GM18868 (cell line): ENCODE measurements at regions not wholly inside any gene's neighbourhood (a gene's known extent, or its start where the extent isn't known, plus 50 kb on each side); places are given as distances from the start of the nearest gene placed in this dataset.
"Not testable (repeated sequence)": the region's sequence is repeated elsewhere in the genome, so short reads cannot be mapped to it uniquely, and the experiment has no call there.

Source experiments
- ATAC-seq: cut with Tn5 transposase; IDR thresholded peaks from one replicate; pipeline ENCODE4 v1.9.1; 2021; ENCODE audit warnings: mild to moderate bottlenecking, moderate library complexity; ENCODE audit not compliant: unreplicated experiment

DNA sequence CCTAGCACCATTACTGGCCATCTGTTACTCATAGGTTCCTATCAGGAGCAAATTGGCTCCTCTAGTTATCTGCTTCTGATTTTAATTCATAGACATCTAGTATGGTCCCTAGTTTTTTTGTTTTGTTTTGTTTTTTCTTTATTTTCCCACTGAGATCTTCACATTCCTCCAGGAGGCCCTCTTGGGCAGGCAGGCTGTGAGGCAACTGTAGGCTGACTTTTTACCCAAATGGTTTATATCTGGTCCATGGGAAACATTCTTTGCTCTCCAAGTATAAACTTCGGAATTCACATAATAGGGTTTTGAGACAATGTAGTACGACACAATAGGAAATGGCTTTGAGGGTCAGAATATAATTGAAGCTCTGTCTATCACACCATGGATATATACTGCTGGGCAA is 250.9 kb upstream of the DAB2 start:
- no peak for ATAC-seq

DNA sequence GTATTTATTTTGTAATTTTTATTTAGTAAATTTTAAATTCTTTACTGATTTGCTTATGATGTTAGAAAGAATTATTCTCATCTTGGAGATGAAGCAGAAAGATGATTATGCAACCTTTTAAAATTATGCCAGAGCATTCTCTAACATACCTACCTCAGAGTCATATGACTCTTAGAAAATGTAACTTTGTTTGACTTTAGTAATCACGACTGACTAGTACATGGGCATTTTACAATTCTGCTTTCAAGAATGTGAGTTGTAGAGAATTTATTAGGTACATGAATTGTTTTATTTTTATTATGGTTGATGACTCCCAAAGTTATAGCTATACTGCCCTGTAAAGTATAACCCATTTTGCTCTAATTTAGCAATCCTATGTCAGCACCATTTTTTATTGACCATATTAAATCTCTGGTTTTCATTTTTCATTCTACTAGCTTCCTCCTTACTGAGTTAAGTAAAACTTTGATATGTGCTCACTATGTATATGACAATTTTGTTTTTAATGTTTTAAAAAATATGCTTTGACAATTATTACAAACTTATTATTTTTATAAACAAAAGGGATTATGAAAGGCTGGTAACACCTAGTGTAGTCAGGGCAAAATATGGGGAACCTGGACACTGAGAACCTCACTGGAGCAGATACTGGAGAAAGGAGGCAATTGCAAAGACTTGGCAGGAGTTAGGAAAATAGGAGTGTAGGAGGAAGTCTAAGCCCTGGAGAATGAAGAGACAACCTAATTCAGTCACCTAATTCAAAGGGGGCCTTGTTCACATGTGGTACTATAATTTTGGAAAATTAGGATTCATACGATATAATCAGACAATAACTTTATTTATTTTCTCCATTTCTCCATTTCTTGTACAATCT is 249.7 kb upstream of the DAB2 start:
- no peak for ATAC-seq

DNA sequence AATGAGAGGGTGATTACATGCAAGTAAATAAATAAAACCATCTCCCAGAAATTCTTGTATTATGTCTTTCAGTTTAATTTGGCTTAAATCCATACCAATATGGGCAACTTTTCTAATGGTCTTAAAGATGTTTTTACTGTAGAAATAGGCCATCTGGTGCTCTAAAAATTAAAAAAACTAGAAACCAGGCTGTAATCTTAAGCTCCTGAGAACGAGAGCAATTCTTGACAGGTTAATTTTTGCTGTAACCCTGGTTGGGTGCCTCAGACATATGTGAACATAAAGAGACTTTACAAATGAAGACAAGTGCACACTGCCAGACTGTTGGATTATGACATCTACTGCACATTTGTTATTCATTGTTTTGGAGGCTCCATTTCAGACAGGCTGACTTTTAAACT is 246.8 kb upstream of the DAB2 start:
- no peak for ATAC-seq

GRCh38 chr5:39670955-39671354 is 246.2 kb upstream of the DAB2 start:
- no peak for ATAC-seq

DNA sequence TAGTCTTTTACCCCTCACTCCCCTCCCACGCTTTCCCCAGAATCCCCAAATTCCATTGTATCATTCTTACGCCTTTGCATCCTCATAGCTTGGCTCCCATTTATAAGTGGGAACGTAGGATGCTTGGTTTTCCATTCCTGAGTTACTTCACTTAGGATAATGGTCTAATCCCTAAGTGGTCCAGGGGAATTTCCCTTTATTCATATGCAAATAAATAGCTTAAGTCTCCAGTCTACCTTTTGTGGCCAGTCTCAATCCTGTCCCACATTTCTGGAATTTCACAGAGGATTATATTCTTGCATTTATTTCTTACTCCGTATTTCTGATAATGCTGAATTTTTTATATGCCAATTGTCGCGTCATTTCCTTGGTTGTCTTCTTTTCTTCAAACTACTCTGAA is 245.6 kb upstream of the DAB2 start:
- no peak for ATAC-seq

- ATAC-seq, result no peak
Measured at GRCh38 chr5:39668980-39669379, 244.2 kb upstream of the DAB2 start.

DNA sequence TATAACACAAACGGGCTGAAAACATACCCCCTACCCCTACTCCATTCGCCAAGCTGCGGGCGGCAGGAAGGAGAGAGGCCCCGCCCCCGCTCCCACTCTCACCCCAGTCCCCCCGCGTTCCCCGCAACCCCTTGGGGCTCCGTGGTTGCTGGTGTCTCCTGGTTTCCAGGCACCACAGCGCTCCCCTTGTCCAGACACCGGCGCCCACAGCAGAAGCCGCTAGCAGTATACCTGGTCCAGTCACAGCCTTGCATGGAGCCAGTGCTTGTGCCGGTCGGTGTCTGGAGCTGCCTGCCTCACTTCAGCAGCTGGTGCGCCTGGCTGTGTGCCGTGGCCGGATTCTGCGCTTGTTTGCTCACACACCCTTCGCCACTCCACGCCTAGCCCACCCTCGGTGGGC is 240.5 kb upstream of the DAB2 start:
- ATAC-seq, result no peak

DNA sequence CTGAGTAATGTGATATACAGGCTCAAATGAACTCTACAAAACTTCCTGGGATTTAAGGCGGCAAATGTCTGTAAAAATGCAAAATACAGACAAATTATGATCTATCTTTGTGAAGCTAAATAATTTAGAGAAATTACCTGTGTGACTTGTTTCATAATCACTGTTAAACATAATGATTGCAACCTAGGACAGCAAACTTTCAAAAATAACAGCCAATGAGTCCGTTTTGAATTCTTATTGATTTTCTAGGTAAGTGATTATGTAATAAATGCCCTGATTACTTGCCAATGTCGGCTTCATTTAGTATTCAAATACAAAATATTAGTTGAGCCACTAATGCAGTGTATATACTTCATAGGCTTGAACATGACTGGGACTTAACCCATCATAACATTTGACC is 238.2 kb upstream of the DAB2 start:
- no peak for ATAC-seq

GRCh38 chr5:39661026-39661779 is 236.4 kb upstream of the DAB2 start:
- ATAC-seq, result peak; percentile 40

DNA sequence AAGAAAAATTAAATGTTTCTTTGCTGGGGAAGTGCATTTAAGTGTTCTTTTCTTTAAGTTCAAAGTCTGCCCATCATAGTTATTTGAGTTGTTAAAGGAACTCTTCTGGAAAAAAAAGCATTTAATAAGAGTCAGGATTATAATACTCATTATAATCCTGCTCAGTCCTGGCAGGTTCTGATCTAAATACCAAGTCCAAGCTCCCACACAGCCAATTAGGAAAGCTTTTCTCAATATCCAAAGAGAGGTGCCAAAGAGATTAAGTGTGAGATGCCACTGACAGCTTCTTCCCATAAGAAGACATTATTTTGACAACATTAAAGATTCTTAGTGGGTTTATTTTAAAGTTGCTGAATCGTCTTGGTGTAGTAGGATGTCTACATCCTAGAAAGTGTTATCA is 235.2 kb upstream of the DAB2 start:
- ATAC-seq, result no peak

DNA sequence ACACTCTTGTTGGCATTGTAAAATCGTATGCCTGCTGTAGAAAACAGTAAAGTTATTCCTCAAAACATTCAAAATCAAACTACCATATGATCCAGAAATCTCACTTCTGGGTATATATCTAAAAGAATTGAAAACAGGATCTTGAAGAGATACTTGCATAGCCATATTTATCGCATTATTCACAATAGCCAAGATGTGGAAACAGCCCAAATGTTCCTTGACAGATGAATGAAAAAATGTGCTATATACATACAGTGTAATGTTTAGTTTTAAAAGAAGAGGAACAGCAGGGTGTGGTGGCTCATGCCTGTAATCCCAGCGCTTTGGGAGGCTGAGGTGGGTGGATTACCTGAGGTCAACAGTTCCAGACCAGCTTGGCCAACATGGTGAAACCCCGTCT is 234.1 kb upstream of the DAB2 start:
- no peak for ATAC-seq

GRCh38 chr5:39657943-39658342 is 233.2 kb upstream of the DAB2 start:
- no peak for ATAC-seq

GRCh38 chr5:39656600-39656999 is 231.8 kb upstream of the DAB2 start:
- no peak for ATAC-seq

GRCh38 chr5:39654715-39655114 is 229.9 kb upstream of the DAB2 start:
- ATAC-seq, result no peak

DNA sequence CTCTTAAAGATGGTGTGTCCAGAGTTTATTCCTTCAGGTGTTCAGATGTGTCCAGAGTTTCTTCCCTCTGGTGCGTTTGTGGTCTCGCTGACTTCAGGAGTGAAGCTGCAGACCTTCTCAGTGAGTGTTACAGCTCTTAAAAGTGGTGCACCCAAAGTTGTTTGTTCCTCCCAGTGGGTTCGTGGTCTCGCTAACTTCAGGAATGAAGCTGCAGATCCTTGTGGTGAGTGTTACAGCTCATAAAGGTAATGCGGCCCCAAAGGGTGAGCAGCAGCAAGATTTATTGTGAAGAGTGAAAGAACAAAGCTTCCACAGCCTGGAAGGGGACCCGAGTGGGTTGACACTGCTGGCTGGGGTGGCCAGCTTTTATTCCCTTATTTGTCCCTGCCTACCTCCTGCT is 227.7 kb upstream of the DAB2 start:
- ATAC-seq, result not testable (repeated sequence)

DNA sequence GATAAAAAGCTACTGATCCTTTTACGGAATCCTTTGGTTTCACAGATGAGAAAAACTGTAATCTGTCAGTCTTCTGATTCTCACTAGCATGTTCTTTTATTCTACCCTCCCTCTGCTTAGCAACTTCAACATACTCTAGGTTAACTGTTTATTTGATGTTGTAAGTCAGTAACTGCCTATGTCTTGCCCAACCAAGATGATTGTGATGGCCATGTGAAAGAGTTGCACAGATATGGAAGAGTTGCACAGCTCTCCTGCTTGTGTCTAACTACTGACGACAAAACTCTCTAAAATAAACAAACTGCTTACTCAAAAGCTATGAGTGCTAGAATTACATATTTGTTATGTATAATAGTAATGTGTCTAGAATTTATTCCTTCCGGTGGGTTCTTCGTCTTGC is 227.3 kb upstream of the DAB2 start:
- ATAC-seq, result no peak

- no peak for ATAC-seq
Measured at GRCh38 chr5:39650008-39650762, 225.4 kb upstream of the DAB2 start.

DNA sequence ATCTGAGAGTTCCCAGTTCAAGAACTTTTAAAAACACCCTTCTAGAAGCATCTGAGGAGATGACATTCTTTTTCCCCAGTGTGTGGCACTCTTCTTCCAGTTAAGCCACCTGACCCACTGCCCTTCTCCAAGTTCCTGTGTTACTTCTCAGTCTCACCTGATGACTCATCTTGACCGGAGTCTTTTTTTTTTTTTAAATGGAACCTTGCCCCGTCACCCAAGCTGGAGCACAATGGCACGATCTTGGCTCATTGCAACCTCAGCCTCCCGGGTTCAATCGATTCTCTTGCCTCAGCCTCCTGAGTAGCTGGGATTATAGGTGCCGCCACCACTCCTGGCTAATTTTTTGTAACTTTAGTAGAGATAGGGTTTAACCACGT is 224.1 kb upstream of the DAB2 start:
- ATAC-seq, result no peak

GRCh38 chr5:39648085-39648847 is 223.5 kb upstream of the DAB2 start:
- ATAC-seq, result no peak

- ATAC-seq, result peak; percentile 93
Measured at GRCh38 chr5:39640552-39640951, 215.8 kb upstream of the DAB2 start.

- ATAC-seq, result no peak
Measured at GRCh38 chr5:39639618-39640089, 214.9 kb upstream of the DAB2 start.
